Dendritic cell treated with granulocyte-macrophage colony-stimulating factor and Interleukin-4, amounts not matched to agents 40 ng/mL and 50 ng/mL, for 4 days (primary cell): ENCODE measurements at regions not wholly inside any gene's neighbourhood (a gene's known extent, or its start where the extent isn't known, plus 50 kb on each side); places are given as distances from the start of the nearest gene placed in this dataset.

ENCODE experiments used
- H3K27ac Mint-ChIP-seq: one replicate; pipeline ENCODE4 v1.8.0; 2022; ENCODE audit warnings: mild to moderate bottlenecking, mixed read lengths
- H3K27me3 Mint-ChIP-seq: one replicate; pipeline ENCODE4 v1.8.0; 2022; ENCODE audit warnings: mild to moderate bottlenecking, mixed read lengths
- H3K36me3 Mint-ChIP-seq: one replicate; pipeline ENCODE4 v1.8.0; 2022; ENCODE audit warnings: low read depth, mixed read lengths
- H3K4me1 Mint-ChIP-seq: one replicate; pipeline ENCODE4 v1.8.0; 2022; ENCODE audit warnings: low read depth, mixed read lengths
- H3K4me3 Mint-ChIP-seq: one replicate; pipeline ENCODE4 v1.8.0; 2022; ENCODE audit warnings: mild to moderate bottlenecking, moderate library complexity, mixed read lengths
- H3K9me3 Mint-ChIP-seq: one replicate; pipeline ENCODE4 v1.8.0; 2022; ENCODE audit warnings: mixed read lengths
- intact Hi-C: fragments of 100-400 bp; cut with micrococcal nuclease; formaldehyde crosslinking; loops from one replicate; pipeline ENCODE4 v1.15.0; 2022

- H3K27ac Mint-ChIP-seq, result no peak overlapping the region
- intact Hi-C loops, result no loop called here
- no peaks in the 10 kb centered on the region for H3K27me3 Mint-ChIP-seq
- H3K4me3 Mint-ChIP-seq, result no peak overlapping the region
- H3K4me1 Mint-ChIP-seq, result no peaks in the 10 kb centered on the region
- no peaks in the 10 kb centered on the region for H3K36me3 Mint-ChIP-seq
- peaks cover 6% of the 10 kb centered on the region for H3K9me3 Mint-ChIP-seq
Observed at GRCh38 chr2:5854797-5855196, 162.6 kb downstream of the SOX11 start.

- H3K4me3 Mint-ChIP-seq, result no peak overlapping the region
- intact Hi-C loops, result no loop called here
- no peak overlapping the region for H3K27ac Mint-ChIP-seq
- H3K4me1 Mint-ChIP-seq, result no peaks in the 10 kb centered on the region
- no peaks in the 10 kb centered on the region for H3K36me3 Mint-ChIP-seq
- peaks cover 73% of the 10 kb centered on the region for H3K9me3 Mint-ChIP-seq
- H3K27me3 Mint-ChIP-seq, result peaks cover 1% of the 10 kb centered on the region
Observed at GRCh38 chr2:5867056-5867455, 174.9 kb downstream of the SOX11 start.

GRCh38 chr2:5868931-5869330, 176.7 kb downstream of the SOX11 start:
- Mint-ChIP-seq H3K4me1 (no peaks in the 10 kb centered on the region), H3K27me3 (peaks cover 1% of the 10 kb centered on the region), H3K27ac (no peak overlapping the region), H3K4me3 (no peak overlapping the region), H3K9me3 (peaks cover 54% of the 10 kb centered on the region), H3K36me3 (no peaks in the 10 kb centered on the region)
- intact Hi-C loops, result no loop called here

DNA sequence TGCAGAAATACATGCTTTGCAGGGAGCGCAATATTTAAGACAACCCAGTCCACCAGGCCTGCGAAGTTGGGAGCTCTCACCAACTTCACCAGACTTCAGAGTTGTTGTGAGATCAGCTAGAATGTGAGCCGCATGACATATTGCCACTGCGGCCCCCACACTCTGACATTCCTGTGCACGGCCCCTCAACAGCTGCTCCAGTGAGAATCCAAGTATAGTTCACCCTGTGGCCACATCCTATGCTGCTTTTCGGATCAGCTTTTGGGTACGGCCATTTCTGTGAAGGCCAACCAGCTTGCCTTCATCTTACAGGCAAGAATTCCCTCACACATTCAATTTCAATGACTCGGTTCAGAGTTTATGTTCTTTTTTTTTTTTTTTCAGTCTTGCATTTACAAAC, 177.8 kb downstream of the SOX11 start:
- H3K4me1 Mint-ChIP-seq, result no peaks in the 10 kb centered on the region
- H3K4me3 Mint-ChIP-seq, result no peak overlapping the region
- H3K9me3 Mint-ChIP-seq, result peaks cover 46% of the 10 kb centered on the region
- H3K27ac Mint-ChIP-seq, result no peak overlapping the region
- peaks cover 1% of the 10 kb centered on the region for H3K27me3 Mint-ChIP-seq
- intact Hi-C loops, result no loop called here
- no peaks in the 10 kb centered on the region for H3K36me3 Mint-ChIP-seq

GRCh38 chr2:5877360-5877759, 185.2 kb downstream of the SOX11 start:
- no peaks in the 10 kb centered on the region for H3K4me1 Mint-ChIP-seq
- intact Hi-C loops, result no loop called here
- no peak overlapping the region for H3K4me3 Mint-ChIP-seq
- no peaks in the 10 kb centered on the region for H3K27me3 Mint-ChIP-seq
- H3K36me3 Mint-ChIP-seq, result no peaks in the 10 kb centered on the region
- H3K9me3 Mint-ChIP-seq, result peaks cover 21% of the 10 kb centered on the region
- no peak overlapping the region for H3K27ac Mint-ChIP-seq

- Mint-ChIP-seq H3K27me3 (no peaks in the 10 kb centered on the region), H3K4me1 (no peaks in the 10 kb centered on the region), H3K4me3 (no peak overlapping the region), H3K9me3 (peaks cover 21% of the 10 kb centered on the region), H3K27ac (no peak overlapping the region), H3K36me3 (no peaks in the 10 kb centered on the region)
- intact Hi-C loops, result no loop called here
Observed at GRCh38 chr2:5885451-5886173, 193.4 kb downstream of the SOX11 start.

DNA sequence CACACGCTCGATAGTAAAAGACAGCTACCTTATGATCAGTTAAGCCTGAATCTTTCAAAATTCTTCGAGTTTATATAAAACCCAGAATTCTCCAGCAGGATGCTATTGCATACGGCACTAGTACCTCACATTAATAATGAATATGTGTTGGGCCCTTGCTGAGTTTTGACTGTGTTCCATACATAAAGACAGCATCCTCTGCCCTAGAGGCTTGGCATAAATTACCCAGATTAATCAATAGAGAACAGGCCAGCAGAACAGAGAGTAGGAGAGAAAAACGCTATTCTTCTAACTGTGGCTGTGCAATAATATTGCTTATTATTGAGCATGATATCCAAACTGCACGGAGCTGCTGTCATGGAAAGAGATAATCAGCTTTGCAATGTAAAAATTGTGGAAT, 194.3 kb downstream of the SOX11 start:
- Mint-ChIP-seq H3K27ac (no peak overlapping the region), H3K4me3 (no peak overlapping the region), H3K9me3 (peaks cover 18% of the 10 kb centered on the region), H3K4me1 (no peaks in the 10 kb centered on the region), H3K36me3 (no peaks in the 10 kb centered on the region), H3K27me3 (no peaks in the 10 kb centered on the region)
- intact Hi-C loops, result no loop called here

DNA sequence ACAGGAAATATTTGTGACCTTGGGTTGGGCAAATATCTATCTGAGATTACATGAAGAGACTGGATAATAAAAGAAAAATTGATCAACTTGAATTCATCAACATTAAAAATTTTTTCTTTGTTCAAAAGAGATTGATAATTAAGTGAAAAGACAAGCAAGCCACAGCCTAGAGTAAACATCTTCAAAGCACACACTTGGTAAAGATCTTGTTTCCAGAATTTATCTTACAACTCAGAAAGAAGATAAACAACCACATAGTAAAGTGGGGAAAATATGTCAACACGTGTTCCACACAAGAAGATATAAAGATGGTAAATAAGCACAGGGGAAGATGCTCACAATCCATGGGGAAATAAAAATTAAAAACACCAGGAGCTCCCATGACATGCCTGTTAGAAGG, 195.9 kb downstream of the SOX11 start:
- Mint-ChIP-seq H3K36me3 (no peaks in the 10 kb centered on the region), H3K27ac (no peak overlapping the region), H3K27me3 (no peaks in the 10 kb centered on the region), H3K4me1 (no peaks in the 10 kb centered on the region), H3K4me3 (no peak overlapping the region), H3K9me3 (peaks cover 8% of the 10 kb centered on the region)
- intact Hi-C loops, result no loop called here

DNA sequence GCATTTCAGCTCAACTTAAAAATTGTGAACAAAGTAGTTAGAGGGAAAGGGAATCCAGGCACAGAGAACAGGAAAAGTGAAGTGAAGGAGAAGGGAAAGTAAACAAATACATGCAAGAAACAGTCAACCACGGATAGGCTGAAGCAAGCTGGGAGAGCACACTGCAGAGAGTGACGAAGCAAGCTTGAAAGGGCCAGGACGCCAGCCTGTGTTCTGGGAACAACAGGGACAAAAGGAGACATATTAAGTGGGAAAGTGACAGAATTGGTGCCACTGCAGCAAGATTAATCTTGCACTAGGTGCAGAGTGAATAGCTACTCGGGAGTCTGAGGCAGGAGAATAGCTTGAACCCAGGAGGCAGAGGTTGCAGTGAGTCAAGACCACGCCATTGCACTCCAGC, 197.3 kb downstream of the SOX11 start:
- intact Hi-C loops, result no loop called here
- H3K27ac Mint-ChIP-seq, result no peak overlapping the region
- H3K9me3 Mint-ChIP-seq, result peaks cover 13% of the 10 kb centered on the region

GRCh38 chr2:5894355-5894754, 202.2 kb downstream of the SOX11 start:
- H3K27me3 Mint-ChIP-seq, result no peaks in the 10 kb centered on the region
- peaks cover 28% of the 10 kb centered on the region for H3K9me3 Mint-ChIP-seq
- intact Hi-C loops, result no loop called here
- H3K27ac Mint-ChIP-seq, result no peak overlapping the region
- no peaks in the 10 kb centered on the region for H3K4me1 Mint-ChIP-seq
- H3K36me3 Mint-ChIP-seq, result no peaks in the 10 kb centered on the region
- no peak overlapping the region for H3K4me3 Mint-ChIP-seq

More for the DNA sequence above, 197.3 kb downstream of the SOX11 start:
- Mint-ChIP-seq H3K36me3 (no peaks in the 10 kb centered on the region), H3K4me3 (no peak overlapping the region), H3K27me3 (no peaks in the 10 kb centered on the region), H3K4me1 (no peaks in the 10 kb centered on the region)

DNA sequence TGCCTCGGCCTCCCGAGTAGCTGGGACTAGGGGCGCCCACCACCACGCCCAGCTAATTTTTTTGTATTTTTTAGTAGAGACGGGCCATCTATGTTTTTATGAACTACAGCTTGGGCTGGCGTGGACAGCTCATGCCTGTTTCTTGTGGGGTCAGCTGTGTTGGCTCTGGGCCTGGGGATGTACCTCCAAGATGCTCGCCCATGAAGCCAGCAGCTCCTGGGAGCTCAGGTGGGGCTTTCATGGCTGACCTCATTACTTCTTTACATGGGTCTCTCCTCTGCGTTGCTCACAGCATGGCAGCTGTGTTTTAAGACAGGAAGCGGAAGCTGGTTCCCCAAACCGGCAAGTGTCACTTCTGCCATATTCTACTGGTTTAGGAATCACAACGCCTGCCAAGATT, 203.1 kb downstream of the SOX11 start:
- H3K27ac Mint-ChIP-seq, result no peak overlapping the region
- H3K9me3 Mint-ChIP-seq, result peaks cover 28% of the 10 kb centered on the region
- no peaks in the 10 kb centered on the region for H3K4me1 Mint-ChIP-seq
- H3K4me3 Mint-ChIP-seq, result no peak overlapping the region
- no peaks in the 10 kb centered on the region for H3K27me3 Mint-ChIP-seq
- intact Hi-C loops, result no loop called here
- no peaks in the 10 kb centered on the region for H3K36me3 Mint-ChIP-seq

DNA sequence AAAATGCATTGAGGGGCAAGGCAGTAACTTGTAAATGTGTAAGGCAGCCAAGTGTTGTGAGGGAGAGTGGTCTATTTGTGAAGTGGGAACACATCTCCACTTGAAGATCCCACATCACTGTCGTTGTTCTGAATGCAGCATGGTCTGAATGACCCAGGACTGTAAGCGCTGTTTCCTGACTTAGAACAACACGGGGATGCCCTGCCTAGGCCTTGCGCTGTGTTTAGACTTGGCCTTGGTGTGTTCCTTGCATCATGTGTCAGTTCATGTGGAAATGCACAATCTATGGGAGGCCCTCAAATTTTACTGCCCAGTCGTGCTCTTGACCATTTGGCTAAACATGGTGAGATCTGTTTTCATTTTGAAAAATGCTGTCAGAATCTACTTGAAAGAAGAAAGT, 205.1 kb downstream of the SOX11 start:
- no peak overlapping the region for H3K4me3 Mint-ChIP-seq
- H3K27me3 Mint-ChIP-seq, result no peaks in the 10 kb centered on the region

GRCh38 chr2:5898667-5899066, 206.5 kb downstream of the SOX11 start:
- no peak overlapping the region for H3K27ac Mint-ChIP-seq
- H3K27me3 Mint-ChIP-seq, result no peaks in the 10 kb centered on the region
- no peaks in the 10 kb centered on the region for H3K4me1 Mint-ChIP-seq
- intact Hi-C loops, result no loop called here
- H3K9me3 Mint-ChIP-seq, result peaks cover 23% of the 10 kb centered on the region
- H3K36me3 Mint-ChIP-seq, result no peaks in the 10 kb centered on the region
- no peak overlapping the region for H3K4me3 Mint-ChIP-seq

More for the DNA sequence above, 205.1 kb downstream of the SOX11 start:
- no peak overlapping the region for H3K27ac Mint-ChIP-seq
- H3K36me3 Mint-ChIP-seq, result no peaks in the 10 kb centered on the region
- H3K9me3 Mint-ChIP-seq, result peaks cover 28% of the 10 kb centered on the region
- H3K4me1 Mint-ChIP-seq, result no peaks in the 10 kb centered on the region
- intact Hi-C loops, result no loop called here

- Mint-ChIP-seq H3K36me3 (no peaks in the 10 kb centered on the region), H3K9me3 (peaks cover 15% of the 10 kb centered on the region), H3K4me3 (no peak overlapping the region), H3K27ac (no peak overlapping the region), H3K4me1 (no peaks in the 10 kb centered on the region), H3K27me3 (no peaks in the 10 kb centered on the region)
- intact Hi-C loops, result no loop called here
Observed at GRCh38 chr2:5905661-5906060, 213.5 kb downstream of the SOX11 start.

- Mint-ChIP-seq H3K4me1 (no peaks in the 10 kb centered on the region), H3K27me3 (no peaks in the 10 kb centered on the region), H3K9me3 (peaks cover 15% of the 10 kb centered on the region), H3K27ac (no peak overlapping the region), H3K36me3 (no peaks in the 10 kb centered on the region), H3K4me3 (no peak overlapping the region)
- intact Hi-C loops, result no loop called here
Observed at GRCh38 chr2:5908071-5908470, 215.9 kb downstream of the SOX11 start.
